Activated T-helper 2 cell treated with anti-CD3 and anti-CD28 coated beads, Interferon-gamma antibody, Interleukin-2, Interleukin-4, amounts not matched to agents 10 μg/mL and 5 μg/mL and 100 μg/mL, durations not matched to agents 14 hours and 24 hours and 36 hours (primary cell): ENCODE measurements at regions not wholly inside any gene's neighbourhood (a gene's known extent, or its start where the extent isn't known, plus 50 kb on each side); places are given as distances from the start of the nearest gene placed in this dataset.

Source experiments
- DNase-seq: peaks from one replicate; pipeline ENCODE4 v3.0.0; 2021; ENCODE audit warnings: low spot score
- H3K27ac Mint-ChIP-seq: one replicate; pipeline ENCODE4 v1.8.0; 2021; ENCODE audit warnings: mixed read lengths
- H3K27me3 Mint-ChIP-seq: one replicate; pipeline ENCODE4 v1.8.0; 2021; ENCODE audit warnings: low read depth, mixed read lengths
- H3K36me3 Mint-ChIP-seq: one replicate; pipeline ENCODE4 v1.8.0; 2021; ENCODE audit warnings: low read depth, mixed read lengths
- H3K4me1 Mint-ChIP-seq: one replicate; pipeline ENCODE4 v1.8.0; 2021; ENCODE audit warnings: low read depth, mixed read lengths
- H3K4me3 Mint-ChIP-seq: one replicate; pipeline ENCODE4 v1.8.0; 2021; ENCODE audit warnings: low read depth, mild to moderate bottlenecking, moderate library complexity, mixed read lengths
- H3K9me3 Mint-ChIP-seq: one replicate; pipeline ENCODE4 v1.8.0; 2021; ENCODE audit warnings: mixed read lengths
- intact Hi-C: fragments of 100-400 bp; cut with micrococcal nuclease; formaldehyde crosslinking; loops from one replicate; pipeline ENCODE4 v1.15.1; 2023

DNA sequence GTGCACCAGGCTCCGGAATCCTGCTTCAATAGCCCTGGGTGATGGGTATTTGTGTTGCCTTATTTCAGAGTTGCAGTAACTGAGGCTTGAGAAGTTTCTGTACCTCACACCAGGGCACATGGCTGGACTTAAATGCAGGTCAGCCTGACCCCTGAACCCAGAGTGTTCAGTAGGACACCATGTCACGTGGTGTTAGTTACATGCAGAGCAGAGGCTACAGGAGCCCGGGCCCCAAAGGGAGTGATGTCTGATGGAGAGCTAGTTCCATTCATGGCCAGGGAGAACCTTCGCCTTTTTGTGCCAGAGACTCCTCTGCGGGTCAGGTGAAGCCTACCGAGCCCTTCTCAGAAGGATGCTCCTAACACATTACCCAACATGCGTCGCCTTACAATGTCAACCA, 161.4 kb upstream of the CST7 start:
- Mint-ChIP-seq H3K4me3 (no peak overlapping the region), H3K36me3 (no peaks in the 10 kb centered on the region), H3K27me3 (no peaks in the 10 kb centered on the region), H3K9me3 (no peaks in the 10 kb centered on the region), H3K27ac (no peak overlapping the region), H3K4me1 (no peaks in the 10 kb centered on the region)
- intact Hi-C loops: no loop called here
- DNase-seq: no peak

DNA sequence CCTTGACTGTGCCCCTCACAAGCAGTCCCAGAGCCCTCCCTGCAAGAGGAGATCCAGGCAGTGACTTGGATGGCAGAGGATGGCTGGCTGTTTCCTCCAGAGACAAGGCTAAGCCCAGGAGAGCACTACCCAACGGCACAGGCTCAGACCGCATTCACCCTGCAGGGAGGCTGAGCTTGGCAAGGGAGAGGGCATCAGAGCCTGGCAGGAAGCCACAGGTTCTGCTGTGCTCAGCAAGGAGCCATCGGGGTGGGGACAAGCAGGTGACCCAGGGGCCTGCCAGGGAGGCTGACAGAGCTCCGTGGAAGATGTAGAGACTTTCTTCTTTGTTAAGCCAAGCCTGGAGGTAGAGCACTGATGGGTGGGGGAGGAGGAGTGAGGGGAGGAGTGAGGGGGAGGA, 159.2 kb upstream of the CST7 start:
- H3K4me3 Mint-ChIP-seq: no peak overlapping the region
- H3K4me1 Mint-ChIP-seq: no peaks in the 10 kb centered on the region
- H3K27me3 Mint-ChIP-seq: no peaks in the 10 kb centered on the region
- intact Hi-C loops: no loop called here
- H3K36me3 Mint-ChIP-seq: no peaks in the 10 kb centered on the region
- H3K27ac Mint-ChIP-seq: no peak overlapping the region
- no peaks in the 10 kb centered on the region for H3K9me3 Mint-ChIP-seq
- no peak for DNase-seq

DNA sequence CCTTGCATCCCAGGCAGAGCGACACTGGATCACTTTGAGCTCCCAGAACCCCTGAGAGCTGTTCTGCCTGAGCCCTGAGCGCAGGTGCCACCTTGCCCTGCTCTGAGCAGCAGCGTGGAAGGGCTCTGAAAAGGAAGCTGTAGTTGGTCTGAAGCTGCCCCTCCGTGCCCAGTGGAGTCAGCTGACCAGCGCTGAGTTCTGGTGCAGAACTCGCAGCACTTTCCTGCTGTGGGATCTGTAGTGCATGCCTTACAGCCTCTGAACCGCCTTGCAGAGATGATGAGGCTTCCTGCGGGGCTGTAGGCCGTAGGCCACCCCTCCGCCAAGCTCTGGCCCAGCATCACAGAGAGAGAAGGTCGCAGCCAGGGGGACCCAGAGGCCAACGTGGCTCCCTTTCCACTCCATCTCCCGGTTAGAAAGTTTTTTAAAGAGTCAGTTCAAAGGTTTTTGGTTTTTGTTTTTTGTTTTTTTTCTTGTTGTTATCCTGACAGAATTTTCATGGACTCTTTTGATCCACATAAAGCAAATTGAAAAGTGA, 158.3 kb upstream of the CST7 start:
- H3K4me1 Mint-ChIP-seq: no peaks in the 10 kb centered on the region
- H3K4me3 Mint-ChIP-seq: no peak overlapping the region
- no peaks in the 10 kb centered on the region for H3K27me3 Mint-ChIP-seq
- no peaks in the 10 kb centered on the region for H3K9me3 Mint-ChIP-seq
- H3K36me3 Mint-ChIP-seq: no peaks in the 10 kb centered on the region
- H3K27ac Mint-ChIP-seq: no peak overlapping the region
- intact Hi-C loops: no loop called here
- no peak for DNase-seq

DNA sequence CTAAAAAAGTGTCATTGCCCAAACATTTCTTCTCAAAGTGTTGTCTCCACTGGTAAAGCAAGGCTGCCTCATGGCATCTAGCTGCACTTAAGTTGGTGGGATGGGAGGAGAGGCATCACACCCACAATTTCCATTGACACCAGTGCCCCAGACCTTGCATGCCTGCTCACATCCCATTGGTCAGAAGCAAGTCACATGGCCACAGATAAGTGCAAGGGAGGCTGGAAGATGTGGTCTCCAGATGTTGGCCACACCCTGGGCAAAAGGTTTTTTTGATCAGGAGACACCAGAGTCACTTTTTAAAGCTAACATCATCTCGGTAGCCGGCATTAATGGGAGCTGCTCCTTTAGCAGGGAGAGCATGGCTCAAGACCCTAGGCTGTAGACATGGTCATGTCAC, 157.1 kb upstream of the CST7 start:
- Mint-ChIP-seq H3K36me3 (no peaks in the 10 kb centered on the region), H3K27ac (no peak overlapping the region), H3K4me3 (no peak overlapping the region), H3K4me1 (no peaks in the 10 kb centered on the region), H3K27me3 (no peaks in the 10 kb centered on the region), H3K9me3 (no peaks in the 10 kb centered on the region)
- intact Hi-C loops: no loop called here
- no peak for DNase-seq

DNA sequence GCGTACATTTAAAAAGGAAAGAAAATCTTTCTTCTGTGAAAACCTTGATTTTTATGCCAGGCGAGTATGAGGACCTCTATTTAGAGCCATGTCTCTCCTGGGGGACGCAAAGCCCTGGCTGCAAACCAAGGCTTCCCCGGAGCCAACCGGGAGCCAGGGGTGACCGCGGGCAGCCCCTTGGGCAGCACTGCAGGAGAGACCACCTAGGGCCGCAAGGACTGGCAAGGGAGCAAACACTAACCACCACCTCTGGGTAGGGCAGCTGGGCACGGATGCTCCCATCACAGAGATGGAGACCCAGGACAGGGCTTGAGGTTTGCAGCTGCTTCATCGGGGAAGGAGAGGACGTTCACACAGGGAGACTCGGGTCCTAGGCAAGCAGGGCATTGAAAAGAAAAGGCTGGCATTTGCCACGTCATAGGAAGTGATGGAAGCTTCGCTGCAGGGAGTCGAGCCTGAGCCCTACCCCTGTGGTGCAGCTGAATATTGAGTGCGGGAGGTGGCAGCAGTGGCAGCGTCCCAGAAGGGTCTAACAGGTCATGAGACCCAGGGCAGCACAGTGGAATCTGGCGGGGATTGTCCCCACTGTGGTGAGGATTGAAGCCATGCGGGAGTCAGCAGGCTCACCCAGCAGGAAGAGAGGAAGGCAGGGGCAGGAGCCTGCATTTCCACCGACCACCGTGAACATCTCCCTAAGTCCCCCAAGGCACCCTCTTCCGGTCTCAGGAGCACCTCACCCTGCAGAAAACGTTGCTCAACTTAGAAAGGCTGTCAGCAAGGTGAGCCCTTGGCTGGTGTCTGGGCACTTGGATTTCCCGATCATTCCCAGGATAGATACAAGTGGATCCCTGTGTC, 156.2 kb upstream of the CST7 start:
- no peaks in the 10 kb centered on the region for H3K27me3 Mint-ChIP-seq
- intact Hi-C loops: no loop called here

DNA sequence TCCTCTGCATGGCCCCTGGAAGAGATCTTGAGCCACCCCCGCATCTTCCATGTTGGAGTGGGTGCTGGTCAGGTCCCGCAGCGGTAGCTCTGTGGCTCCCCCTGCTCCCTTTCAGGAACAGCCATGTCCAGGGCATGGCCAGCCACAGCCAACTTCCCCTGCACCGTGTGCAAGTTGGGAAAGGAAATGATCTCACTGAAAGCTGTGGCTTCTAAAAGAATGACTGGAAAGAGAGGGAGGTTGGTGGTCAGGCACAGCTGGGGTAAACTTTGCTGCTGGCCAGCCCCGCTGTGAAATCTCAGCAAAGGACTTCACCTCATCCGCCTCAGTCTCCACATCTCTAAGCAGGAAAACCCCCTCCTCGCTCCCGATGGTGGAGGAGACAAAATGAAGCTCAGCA, 153.6 kb upstream of the CST7 start:
- intact Hi-C loops: no loop called here
- H3K4me1 Mint-ChIP-seq: no peaks in the 10 kb centered on the region
- H3K4me3 Mint-ChIP-seq: no peak overlapping the region
- H3K27me3 Mint-ChIP-seq: no peaks in the 10 kb centered on the region
- no peak for DNase-seq
- H3K9me3 Mint-ChIP-seq: no peaks in the 10 kb centered on the region
- no peak overlapping the region for H3K27ac Mint-ChIP-seq
- H3K36me3 Mint-ChIP-seq: no peaks in the 10 kb centered on the region

More for the DNA sequence above, 156.2 kb upstream of the CST7 start:
- DNase-seq: no peak
- Mint-ChIP-seq H3K4me3 (no peak overlapping the region), H3K36me3 (no peaks in the 10 kb centered on the region), H3K27ac (no peak overlapping the region), H3K4me1 (no peaks in the 10 kb centered on the region), H3K9me3 (no peaks in the 10 kb centered on the region)

DNA sequence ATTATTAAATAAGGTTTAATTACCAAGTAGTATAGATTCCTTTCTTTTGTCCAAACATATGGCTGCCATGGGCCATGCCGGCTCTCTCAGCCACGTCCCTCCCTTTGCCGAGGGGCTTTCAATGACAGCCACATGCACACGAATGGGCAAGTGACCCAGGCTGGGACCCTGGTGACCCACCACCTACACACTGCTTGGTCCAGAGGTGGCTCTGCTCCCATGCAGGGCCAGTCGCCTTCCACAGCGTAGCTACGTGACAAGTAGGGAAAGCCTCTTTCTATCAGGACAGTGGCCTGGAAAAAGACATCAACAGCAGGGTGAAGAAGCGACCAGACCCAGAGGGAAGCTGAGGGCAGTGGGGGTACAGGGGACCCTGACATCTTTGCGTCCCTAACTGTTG, 152.8 kb upstream of the CST7 start:
- Mint-ChIP-seq H3K27me3 (no peaks in the 10 kb centered on the region), H3K36me3 (no peaks in the 10 kb centered on the region), H3K4me1 (no peaks in the 10 kb centered on the region), H3K27ac (no peak overlapping the region), H3K9me3 (no peaks in the 10 kb centered on the region), H3K4me3 (no peak overlapping the region)
- intact Hi-C loops: no loop called here
- no peak for DNase-seq

DNA sequence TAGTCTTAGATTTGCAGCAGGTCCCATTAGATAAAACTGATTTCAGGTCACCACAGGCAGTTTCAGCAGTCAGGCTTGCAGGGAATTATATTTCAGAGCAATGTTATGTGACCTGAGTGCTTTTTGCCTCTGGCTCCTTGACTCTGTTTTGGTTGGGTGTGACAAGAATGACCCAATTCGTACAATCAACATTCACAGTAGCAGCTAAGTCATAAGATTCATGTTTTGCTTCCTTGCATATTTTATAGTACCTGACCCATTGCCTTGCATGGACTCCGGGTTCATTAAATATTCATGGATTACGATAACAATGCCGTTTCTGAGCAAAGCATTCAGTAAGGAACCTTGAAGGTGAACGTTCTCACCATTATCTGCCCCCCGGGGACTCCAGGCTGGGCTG, 152.0 kb upstream of the CST7 start:
- Mint-ChIP-seq H3K27me3 (no peaks in the 10 kb centered on the region), H3K9me3 (no peaks in the 10 kb centered on the region), H3K36me3 (no peaks in the 10 kb centered on the region), H3K27ac (no peak overlapping the region), H3K4me1 (no peaks in the 10 kb centered on the region), H3K4me3 (no peak overlapping the region)
- intact Hi-C loops: no loop called here
- DNase-seq: no peak

DNA sequence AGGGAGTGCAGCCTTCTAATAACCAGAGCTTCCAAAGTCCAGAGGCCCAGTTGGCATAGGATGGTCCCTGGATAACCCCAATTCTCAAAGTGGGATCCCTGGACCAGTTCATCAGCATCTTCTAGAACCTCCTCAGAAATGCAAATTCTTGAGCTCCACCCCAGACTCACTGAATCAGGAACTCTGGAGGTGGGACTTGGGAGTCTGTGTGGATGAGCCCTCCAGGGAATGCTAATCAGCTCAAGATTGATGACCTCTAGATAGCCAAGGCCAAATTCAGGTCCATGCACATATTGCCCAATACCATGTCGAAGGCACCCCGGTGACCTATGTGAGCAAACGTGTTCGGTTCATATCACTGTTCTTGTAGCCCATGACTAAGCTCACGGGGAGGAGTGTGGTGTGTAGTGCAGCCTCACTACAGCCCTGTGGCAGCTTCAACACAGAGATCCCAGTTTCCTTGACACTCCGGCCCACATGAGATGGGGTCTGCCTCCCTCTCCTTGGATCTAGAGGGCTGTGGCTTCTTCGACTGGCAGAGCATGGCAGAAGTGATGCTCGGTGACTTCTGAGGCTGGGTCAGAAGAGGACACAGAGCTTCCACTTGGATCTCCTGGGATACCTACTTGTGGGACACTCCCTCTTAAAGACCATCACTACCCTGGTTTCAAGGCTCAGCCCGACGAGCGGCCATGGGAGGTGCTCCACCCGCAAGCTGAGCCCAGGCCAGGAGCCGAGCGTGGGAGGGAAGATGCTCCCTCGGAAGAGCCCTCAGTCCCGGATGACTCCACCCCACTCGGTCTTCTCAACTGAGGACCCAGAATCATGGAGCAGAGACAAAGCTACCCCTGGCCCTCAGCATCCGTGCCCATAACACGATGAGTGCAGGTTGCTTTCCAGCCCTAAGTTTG, 151.1 kb upstream of the CST7 start:
- Mint-ChIP-seq H3K27ac (no peak overlapping the region), H3K4me3 (no peak overlapping the region), H3K36me3 (no peaks in the 10 kb centered on the region), H3K27me3 (no peaks in the 10 kb centered on the region), H3K4me1 (no peaks in the 10 kb centered on the region), H3K9me3 (no peaks in the 10 kb centered on the region)
- DNase-seq: no peak
- intact Hi-C loops: no loop called here

DNA sequence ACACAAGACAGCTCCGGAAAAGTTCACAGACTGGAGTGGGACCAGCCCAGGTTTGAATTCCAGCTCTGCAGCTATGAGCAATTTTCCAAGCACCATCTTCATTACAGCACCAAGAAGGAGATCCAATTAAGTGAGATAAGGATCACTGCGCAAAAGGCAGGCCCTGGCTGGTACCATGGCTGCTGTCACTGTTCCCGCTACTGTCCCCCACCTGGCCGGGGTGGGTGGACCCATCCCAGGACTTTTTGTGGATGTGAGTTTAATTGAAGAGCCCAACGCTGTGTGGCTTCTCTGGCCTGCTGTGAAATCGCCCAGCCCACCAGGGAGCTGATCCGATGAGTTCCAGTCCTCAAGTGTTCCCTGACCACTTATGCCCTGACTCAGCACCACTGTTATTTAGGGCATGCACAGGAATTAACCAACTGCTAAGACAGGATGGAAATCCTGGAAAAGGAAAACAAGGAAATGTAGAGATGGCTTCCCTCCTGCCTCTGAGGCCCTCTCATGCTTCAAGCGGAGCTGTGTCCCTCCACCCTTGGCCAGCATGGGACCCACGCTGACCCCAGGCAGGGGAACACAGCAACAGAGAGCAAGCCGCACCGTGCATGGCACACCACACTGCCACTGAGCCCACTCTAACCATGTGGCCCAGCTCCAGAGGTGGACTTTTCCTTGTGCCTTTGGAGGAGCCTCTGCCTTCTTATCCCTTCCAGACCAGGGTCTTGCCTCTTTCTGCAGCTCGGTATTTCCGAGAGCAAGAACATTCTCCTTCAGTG, 150.0 kb upstream of the CST7 start:
- H3K36me3 Mint-ChIP-seq: no peaks in the 10 kb centered on the region
- no peak for DNase-seq
- intact Hi-C loops: no loop called here
- no peak overlapping the region for H3K27ac Mint-ChIP-seq
- no peaks in the 10 kb centered on the region for H3K4me1 Mint-ChIP-seq
- H3K4me3 Mint-ChIP-seq: no peak overlapping the region
- H3K9me3 Mint-ChIP-seq: no peaks in the 10 kb centered on the region
- no peaks in the 10 kb centered on the region for H3K27me3 Mint-ChIP-seq

DNA sequence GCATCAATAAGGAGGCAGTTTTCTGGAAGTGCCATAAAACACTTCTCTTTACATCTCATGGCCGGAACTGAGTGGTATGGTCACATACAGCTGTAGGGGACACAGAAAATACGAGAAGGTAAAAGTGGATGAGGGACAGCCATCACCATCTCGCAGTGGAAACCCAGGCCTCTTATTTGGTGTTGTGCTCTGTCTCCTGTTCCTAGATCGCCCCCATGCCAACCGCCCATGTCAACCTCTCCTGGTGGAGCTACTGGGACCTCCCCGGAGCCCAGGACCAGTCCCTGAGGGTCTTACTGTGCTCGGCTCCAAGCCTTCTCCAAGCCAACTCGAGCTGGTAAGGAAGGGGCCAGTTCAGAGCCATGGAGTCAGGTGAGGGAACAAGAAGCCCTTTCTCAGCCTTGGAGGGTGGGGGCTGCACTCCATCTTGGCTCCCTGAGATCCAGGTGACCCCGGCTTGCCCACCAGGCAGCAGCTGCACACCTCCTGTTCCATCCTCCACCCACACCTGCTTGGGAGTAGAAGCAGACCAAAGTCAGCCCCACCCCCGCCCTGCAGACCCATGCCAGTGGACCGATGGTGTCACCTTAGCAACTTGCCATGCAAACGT, 149.0 kb upstream of the CST7 start:
- H3K36me3 Mint-ChIP-seq: no peaks in the 10 kb centered on the region
- no peaks in the 10 kb centered on the region for H3K9me3 Mint-ChIP-seq
- H3K4me3 Mint-ChIP-seq: no peak overlapping the region
- no peaks in the 10 kb centered on the region for H3K4me1 Mint-ChIP-seq
- H3K27ac Mint-ChIP-seq: no peak overlapping the region
- no peaks in the 10 kb centered on the region for H3K27me3 Mint-ChIP-seq
- DNase-seq: no peak
- intact Hi-C loops: no loop called here

DNA sequence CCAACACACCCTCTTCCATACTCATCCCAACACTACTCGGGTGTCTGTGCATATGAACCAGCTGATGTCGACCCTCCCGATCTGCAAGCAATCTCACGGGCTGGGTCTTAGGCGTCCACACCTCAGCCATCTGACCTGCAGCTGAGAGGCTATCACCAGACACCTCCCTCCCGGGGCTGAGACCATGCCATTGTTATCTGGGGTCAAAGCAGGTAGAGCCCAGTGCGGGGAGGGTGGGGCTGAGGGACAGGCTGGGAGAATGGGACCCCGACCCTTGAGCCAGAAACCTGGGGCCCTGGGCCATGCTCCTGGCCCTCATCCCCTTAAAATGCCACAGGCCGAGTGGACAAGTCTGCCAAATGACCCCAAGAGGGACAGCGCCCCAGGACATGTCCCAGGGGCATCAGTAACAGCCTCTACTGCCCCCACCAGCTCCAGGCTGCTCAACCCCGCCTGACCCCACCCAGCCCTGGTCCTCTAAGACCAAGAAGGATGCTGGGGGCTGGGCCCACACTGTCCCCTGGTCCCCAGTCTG, 146.7 kb upstream of the CST7 start:
- Mint-ChIP-seq H3K36me3 (no peaks in the 10 kb centered on the region), H3K27ac (no peak overlapping the region), H3K9me3 (no peaks in the 10 kb centered on the region), H3K27me3 (no peaks in the 10 kb centered on the region), H3K4me1 (no peaks in the 10 kb centered on the region), H3K4me3 (no peak overlapping the region)
- intact Hi-C loops: no loop called here
- no peak for DNase-seq
